ENCODE measurements at regions not wholly inside any gene's neighbourhood (a gene's known extent, or its start where the extent isn't known, plus 50 kb on each side); places are given as distances from the start of the nearest gene placed in this dataset.

DNA sequence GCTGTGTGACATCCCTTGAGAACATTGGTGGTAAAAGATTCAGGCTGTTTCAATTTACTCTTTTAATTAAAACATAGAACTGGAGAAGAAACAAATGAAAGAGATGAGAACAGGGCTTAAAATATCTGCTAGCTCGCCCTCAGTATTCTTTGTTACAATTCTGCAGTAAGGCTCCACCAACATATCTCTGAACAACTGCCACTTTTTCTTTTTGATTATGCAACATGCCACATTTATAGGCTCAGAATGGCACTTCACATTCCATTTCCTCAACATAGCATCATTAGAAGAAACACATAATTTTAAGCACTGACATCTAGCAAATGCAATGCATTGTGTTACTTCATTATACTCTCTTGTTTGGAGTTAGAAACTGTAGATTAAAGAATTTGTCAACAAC is 1315.2 kb downstream of the LRFN5 start:
- TF ChIP-seq JUN (IDR thresholded peaks at IDR 0.05): no peak
- TF ChIP-seq MAZ (IDR thresholded peaks at IDR 0.05; ENCODE audit: borderline replicate concordance, low read depth, low read length): no peak
- TF ChIP-seq POLR2A (IDR thresholded peaks at IDR 0.05; ENCODE audit: low read length): no peak
- no peak for TF ChIP-seq CTCF (IDR thresholded peaks at IDR 0.05)
- no peak for TF ChIP-seq RAD21 (conservative IDR thresholded peaks at IDR 0.05 in 1 of 2, IDR thresholded peaks at IDR 0.05 in 1 of 2)
- no peak for TF ChIP-seq NFE2L2 (conservative IDR thresholded peaks at IDR 0.05; ENCODE audit: low read length)
- TF ChIP-seq, protein P1, sequence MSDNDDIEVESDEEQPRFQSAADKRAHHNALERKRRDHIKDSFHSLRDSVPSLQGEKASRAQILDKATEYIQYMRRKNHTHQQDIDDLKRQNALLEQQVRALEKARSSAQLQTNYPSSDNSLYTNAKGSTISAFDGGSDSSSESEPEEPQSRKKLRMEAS (IDR thresholded peaks at IDR 0.05): no peak
- TF ChIP-seq EHMT2 (IDR thresholded peaks at IDR 0.05; ENCODE audit: low read depth): no peak
- no peak for TF ChIP-seq NR3C1 (IDR thresholded peaks at IDR 0.05)
- no peak for TF ChIP-seq EP300 (IDR thresholded peaks at IDR 0.05)
- no peak for TF ChIP-seq ZFP36 (IDR thresholded peaks at IDR 0.05; ENCODE audit: borderline replicate concordance, partially characterized antibody)
